ENCODE measurements at regions not wholly inside any gene's neighbourhood (a gene's known extent, or its start where the extent isn't known, plus 50 kb on each side); places are given as distances from the start of the nearest gene placed in this dataset.

DNA sequence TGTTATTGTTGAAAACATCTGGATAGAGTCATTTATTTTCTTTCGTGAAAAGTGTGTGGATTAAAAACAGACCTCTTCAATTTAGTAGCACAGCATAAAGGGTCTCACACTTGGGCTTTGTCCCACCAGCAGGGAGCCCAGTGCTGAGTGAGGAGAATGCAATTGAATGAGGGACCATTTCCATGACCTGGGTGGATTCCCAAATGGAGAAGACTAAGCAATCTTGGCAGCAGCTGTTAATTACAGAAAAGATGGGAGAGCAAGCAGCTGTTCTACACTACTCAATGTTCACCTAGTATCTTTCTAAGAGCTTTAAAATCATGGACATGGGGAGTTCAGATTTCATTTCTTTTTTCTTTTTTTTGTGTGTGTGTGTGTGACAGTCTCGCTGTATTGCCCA lies 121.8 kb upstream of the FN1 start:
- BruUV-seq (replicated peaks), result no TSS peak
- POLR2A ChIA-PET, result no interaction called here
- WGBS (ENCODE audit: insufficient coverage, insufficient replicate concordance, low lambda C conversion rate, missing lambda C conversion rate), result 69% methylated on average over 2 of the region's 2 CpGs
- no peak overlapping the region for H3K4me2 ChIP-seq (ENCODE audit: control insufficient read depth, insufficient read depth)
- H3K27ac ChIP-seq (ENCODE audit: control insufficient read depth, insufficient read depth), result no peak overlapping the region
- no peak overlapping the region for H2AFZ ChIP-seq (ENCODE audit: control insufficient read depth, low read depth, low read length)
- no peak for DNase-seq (ENCODE audit: low read depth, low spot score)
- no peak for ATAC-seq
- H4K20me1 ChIP-seq (ENCODE audit: control insufficient read depth, insufficient read depth), result no peaks in the 10 kb centered on the region
- no peak for FAIRE-seq
- H3K9ac ChIP-seq (ENCODE audit: control insufficient read depth, insufficient read depth, low read length), result no peak overlapping the region
- TF ChIP-seq MEF2A (IDR thresholded peaks at IDR 0.05; ENCODE audit: insufficient read depth, low read depth, low read length) (no peak), FOS (IDR thresholded peaks at IDR 0.05; ENCODE audit: borderline replicate concordance, extremely low read depth, insufficient read length) (no peak), POLR2A (IDR thresholded peaks at IDR 0.05; ENCODE audit: low read depth, low read length) (no peak), JUND (IDR thresholded peaks at IDR 0.05; ENCODE audit: low read depth, low read length) (no peak), POU2F2 (IDR thresholded peaks at IDR 0.05; ENCODE audit: borderline replicate concordance, low read depth, low read length) (no peak), SP1 (IDR thresholded peaks at IDR 0.05; ENCODE audit: low read depth, low read length) (no peak), RFX5 (IDR thresholded peaks at IDR 0.05; ENCODE audit: low read depth, low read length) (no peak), ZSCAN29 (IDR thresholded peaks at IDR 0.05) (no peak), KAT2A (conservative IDR thresholded peaks at IDR 0.05; ENCODE audit: control insufficient read depth, low read depth, low read length) (no peak), NR2C2 (IDR thresholded peaks at IDR 0.05; ENCODE audit: borderline replicate concordance, control insufficient read depth, insufficient read length, low read depth) (no peak), FOXK2 (IDR thresholded peaks at IDR 0.05) (no peak), HDAC2 (IDR thresholded peaks at IDR 0.05) (no peak), POLR2AphosphoS5 (IDR thresholded peaks at IDR 0.05; ENCODE audit: low read length) (no peak), SPI1 (IDR thresholded peaks at IDR 0.05; ENCODE audit: borderline replicate concordance, insufficient read depth, low read depth, low read length) (no peak), RCOR1 (conservative IDR thresholded peaks at IDR 0.05; ENCODE audit: low read depth, low read length) (no peak)
- TF ChIP-seq, protein P1, sequence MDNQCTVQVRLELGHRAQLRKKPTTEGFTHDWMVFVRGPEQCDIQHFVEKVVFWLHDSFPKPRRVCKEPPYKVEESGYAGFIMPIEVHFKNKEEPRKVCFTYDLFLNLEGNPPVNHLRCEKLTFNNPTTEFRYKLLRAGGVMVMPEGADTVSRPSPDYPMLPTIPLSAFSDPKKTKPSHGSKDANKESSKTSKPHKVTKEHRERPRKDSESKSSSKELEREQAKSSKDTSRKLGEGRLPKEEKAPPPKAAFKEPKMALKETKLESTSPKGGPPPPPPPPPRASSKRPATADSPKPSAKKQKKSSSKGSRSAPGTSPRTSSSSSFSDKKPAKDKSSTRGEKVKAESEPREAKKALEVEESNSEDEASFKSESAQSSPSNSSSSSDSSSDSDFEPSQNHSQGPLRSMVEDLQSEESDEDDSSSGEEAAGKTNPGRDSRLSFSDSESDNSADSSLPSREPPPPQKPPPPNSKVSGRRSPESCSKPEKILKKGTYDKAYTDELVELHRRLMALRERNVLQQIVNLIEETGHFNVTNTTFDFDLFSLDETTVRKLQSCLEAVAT (IDR thresholded peaks at IDR 0.05), result no peak
- SMC1A ChIA-PET (ENCODE audit: uncharacterized antibody, unreplicated experiment), result interaction anchor here (0.6 kb wide), 1 partner anchor 1239 kb away, joined by 3 read pairs; no protein-coding TSS in a partner anchor
- CTCF ChIA-PET, result interaction anchor here (1.0 kb wide), 1 partner anchor 9 kb away, joined by 4 read pairs; no protein-coding TSS in a partner anchor
- H3K27me3 ChIP-seq (replicated peaks in 1 of 2; ENCODE audit: control insufficient read depth in 2 of 2, insufficient read depth in 2 of 2, low read length in 1 of 2), result no peaks in the 10 kb centered on the region
- no peaks in the 10 kb centered on the region for H3K4me1 ChIP-seq (ENCODE audit: control insufficient read depth, insufficient read depth, low read length)
- in situ Hi-C loops (cut with MboI), result no loop called here
- H3K36me3 ChIP-seq (ENCODE audit: control insufficient read depth in 2 of 2, insufficient read depth in 2 of 2, low read length in 1 of 2), result no peaks in the 10 kb centered on the region
- H3K79me2 ChIP-seq (ENCODE audit: control insufficient read depth, insufficient read depth, low read length), result no peaks in the 10 kb centered on the region
- RAD21 ChIA-PET (ENCODE audit: unreplicated experiment), result no interaction called here
- H3K4me3 ChIP-seq, result no peak overlapping the region
- intact Hi-C loops (cut with micrococcal nuclease; ENCODE audit: unreplicated experiment), result no loop called here
- no peaks in the 10 kb centered on the region; the same call in 2 of the 3 replicates for H3K9me3 ChIP-seq (replicated peaks; ENCODE audit: control insufficient read depth, insufficient read depth, low read length)
